ENCODE measurements at regions not wholly inside any gene's neighbourhood (a gene's known extent, or its start where the extent isn't known, plus 50 kb on each side); places are given as distances from the start of the nearest gene placed in this dataset.

GRCh38 chr14:39912192-39913100, 480.2 kb upstream of the FBXO33 start:
- DNase-seq = no peak

GRCh38 chr14:39897657-39898056, 465.4 kb upstream of the FBXO33 start:
- DNase-seq = no peak

- DNase-seq = no peak
Measured at GRCh38 chr14:39890026-39890425, 457.8 kb upstream of the FBXO33 start.

- DNase-seq = no peak
Measured at GRCh38 chr14:39884091-39884490, 451.9 kb upstream of the FBXO33 start.

GRCh38 chr14:39880965-39881364, 448.7 kb upstream of the FBXO33 start:
- DNase-seq = no peak

GRCh38 chr14:39880106-39880695, 448.0 kb upstream of the FBXO33 start:
- no peak for DNase-seq

- no peak for DNase-seq
Measured at GRCh38 chr14:39877577-39878190, 445.5 kb upstream of the FBXO33 start.

- DNase-seq = no peak
Measured at GRCh38 chr14:39876916-39877315, 444.7 kb upstream of the FBXO33 start.

- no peak for DNase-seq
Measured at GRCh38 chr14:39875028-39875427, 442.8 kb upstream of the FBXO33 start.

GRCh38 chr14:39873791-39874190, 441.6 kb upstream of the FBXO33 start:
- no peak for DNase-seq

GRCh38 chr14:39868949-39869348, 436.7 kb upstream of the FBXO33 start:
- no peak for DNase-seq

GRCh38 chr14:39868251-39868650, 436.0 kb upstream of the FBXO33 start:
- no peak for DNase-seq

GRCh38 chr14:39863441-39863840, 431.2 kb upstream of the FBXO33 start:
- DNase-seq = no peak

- DNase-seq = no peak
Measured at GRCh38 chr14:39861696-39862095, 429.5 kb upstream of the FBXO33 start.

- no peak for DNase-seq
Measured at GRCh38 chr14:39861229-39861600, 429.0 kb upstream of the FBXO33 start.

GRCh38 chr14:39860596-39861228, 428.5 kb upstream of the FBXO33 start:
- DNase-seq = no peak

- no peak for DNase-seq
Measured at GRCh38 chr14:39859314-39859713, 427.1 kb upstream of the FBXO33 start.

- no peak for DNase-seq
Measured at GRCh38 chr14:39857376-39858055, 425.3 kb upstream of the FBXO33 start.

GRCh38 chr14:39853441-39853840, 421.2 kb upstream of the FBXO33 start:
- DNase-seq = no peak

- DNase-seq = no peak
Measured at GRCh38 chr14:39851202-39851601, 419.0 kb upstream of the FBXO33 start.

- no peak for DNase-seq
Measured at GRCh38 chr14:39847852-39848251, 415.6 kb upstream of the FBXO33 start.

- DNase-seq = no peak
Measured at GRCh38 chr14:39847194-39847593, 415.0 kb upstream of the FBXO33 start.

- no peak for DNase-seq
Measured at GRCh38 chr14:39843881-39844280, 411.6 kb upstream of the FBXO33 start.

Data from inflammatory macrophage treated with lipopolysaccharide for 1 hour (primary cell).